ENCODE measurements at regions not wholly inside any gene's neighbourhood (a gene's known extent, or its start where the extent isn't known, plus 50 kb on each side); places are given as distances from the start of the nearest gene placed in this dataset.

DNA sequence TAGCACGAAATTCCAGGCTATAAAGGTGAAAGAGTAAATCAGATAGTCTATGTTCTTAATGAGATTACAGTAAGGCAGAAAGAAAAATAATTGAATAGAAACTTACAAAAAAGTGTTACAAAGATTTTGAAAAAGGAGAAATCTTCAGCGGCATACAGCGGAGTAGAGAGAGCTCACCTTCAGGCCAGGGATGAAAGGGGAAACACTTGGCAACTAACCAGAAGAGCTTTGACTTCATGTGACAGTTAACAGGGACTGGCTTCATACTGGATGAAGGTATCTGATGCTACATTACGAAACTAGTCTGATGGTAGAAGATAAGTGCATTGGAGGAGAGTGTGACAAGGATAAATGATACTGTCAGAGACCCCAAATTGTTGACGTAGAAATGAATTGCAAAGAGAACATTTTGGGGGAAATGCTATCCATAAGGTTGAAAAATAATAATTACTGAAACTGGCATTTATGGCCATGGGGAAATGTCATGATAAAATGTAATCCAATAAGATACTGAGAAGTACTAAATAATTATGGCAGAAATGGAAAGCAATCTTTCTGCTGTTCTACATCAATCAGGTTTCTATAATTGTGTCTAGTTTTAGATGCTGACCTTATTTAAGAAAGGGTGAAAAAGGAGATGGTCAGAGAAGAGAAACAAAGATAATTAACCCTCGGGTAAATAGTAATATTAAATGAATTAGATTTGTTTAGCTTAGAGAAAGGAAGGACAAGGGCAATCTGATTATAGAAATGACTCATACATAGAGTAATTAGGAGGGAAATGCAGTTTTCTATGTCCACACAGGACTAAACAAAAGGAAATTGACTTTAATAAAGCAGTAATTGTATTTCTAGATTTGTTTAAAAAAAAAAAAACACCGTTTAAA is 808.7 kb downstream of the NCAM2 start:
- TF ChIP-seq CTCF (IDR thresholded peaks at IDR 0.05): no peak
- TF ChIP-seq POLR2A (IDR thresholded peaks at IDR 0.05): no peak
- no peak for TF ChIP-seq POLR2AphosphoS5 (IDR thresholded peaks at IDR 0.05)

All from breast epithelium (tissue), 3 donors.